ENCODE measurements at regions not wholly inside any gene's neighbourhood (a gene's known extent, or its start where the extent isn't known, plus 50 kb on each side); places are given as distances from the start of the nearest gene placed in this dataset.
"Not testable (repeated sequence)": the region's sequence is repeated elsewhere in the genome, so short reads cannot be mapped to it uniquely, and the experiment has no call there.

GRCh38 chr1:238722812-238723211, 663.6 kb upstream of the CHRM3 start:
- no peak for DNase-seq

- DNase-seq: no peak
Measured at GRCh38 chr1:238710697-238711096, 675.7 kb upstream of the CHRM3 start.

- DNase-seq: no peak
Measured at GRCh38 chr1:238701024-238701423, 685.3 kb upstream of the CHRM3 start.

- DNase-seq: no peak
Measured at GRCh38 chr1:238690415-238690814, 696.0 kb upstream of the CHRM3 start.

- not testable (repeated sequence) for DNase-seq
Measured at GRCh38 chr1:238684576-238684975, 701.8 kb upstream of the CHRM3 start.

GRCh38 chr1:238681451-238681850, 704.9 kb upstream of the CHRM3 start:
- no peak for DNase-seq

- DNase-seq: no peak
Measured at GRCh38 chr1:238681021-238681420, 705.3 kb upstream of the CHRM3 start.

GRCh38 chr1:238677567-238677966, 708.8 kb upstream of the CHRM3 start:
- no peak for DNase-seq

GRCh38 chr1:238675221-238675620, 711.1 kb upstream of the CHRM3 start:
- DNase-seq: no peak

- DNase-seq: no peak
Measured at GRCh38 chr1:238674316-238674715, 712.1 kb upstream of the CHRM3 start.

- DNase-seq: no peak
Measured at GRCh38 chr1:238673561-238673960, 712.8 kb upstream of the CHRM3 start.

- no peak for DNase-seq
Measured at GRCh38 chr1:238672806-238673205, 713.6 kb upstream of the CHRM3 start.

- no peak for DNase-seq
Measured at GRCh38 chr1:238672262-238672661, 714.1 kb upstream of the CHRM3 start.

GRCh38 chr1:238664139-238664538, 722.2 kb upstream of the CHRM3 start:
- no peak for DNase-seq

GRCh38 chr1:238660849-238661248, 725.5 kb upstream of the CHRM3 start:
- DNase-seq: no peak

- no peak for DNase-seq
Measured at GRCh38 chr1:238658763-238659162, 727.6 kb upstream of the CHRM3 start.

- DNase-seq: no peak
Measured at GRCh38 chr1:238653693-238654321, 732.6 kb upstream of the CHRM3 start.

- DNase-seq: no peak
Measured at GRCh38 chr1:238652346-238652968, 733.9 kb upstream of the CHRM3 start.

- no peak for DNase-seq
Measured at GRCh38 chr1:238649200-238649599, 737.2 kb upstream of the CHRM3 start.

- no peak for DNase-seq
Measured at GRCh38 chr1:238648751-238649150, 737.6 kb upstream of the CHRM3 start.

GRCh38 chr1:238648296-238648695, 738.1 kb upstream of the CHRM3 start:
- DNase-seq: no peak

- no peak for DNase-seq
Measured at GRCh38 chr1:238647877-238648276, 738.5 kb upstream of the CHRM3 start.

- no peak for DNase-seq
Measured at GRCh38 chr1:238642231-238642630, 744.1 kb upstream of the CHRM3 start.

- no peak for DNase-seq
Measured at GRCh38 chr1:238639861-238640260, 746.5 kb upstream of the CHRM3 start.

GRCh38 chr1:238628110-238628509, 737.4 kb upstream of the ZP4 start:
- no peak for DNase-seq
